Effector CD8-positive, alpha-beta T cell (primary cell): ENCODE measurements at regions not wholly inside any gene's neighbourhood (a gene's known extent, or its start where the extent isn't known, plus 50 kb on each side); places are given as distances from the start of the nearest gene placed in this dataset.

Experiments
- DNase-seq: peaks from one replicate; lab custom pipeline; 2025; lab: John Stamatoyannopoulos, UW

DNA sequence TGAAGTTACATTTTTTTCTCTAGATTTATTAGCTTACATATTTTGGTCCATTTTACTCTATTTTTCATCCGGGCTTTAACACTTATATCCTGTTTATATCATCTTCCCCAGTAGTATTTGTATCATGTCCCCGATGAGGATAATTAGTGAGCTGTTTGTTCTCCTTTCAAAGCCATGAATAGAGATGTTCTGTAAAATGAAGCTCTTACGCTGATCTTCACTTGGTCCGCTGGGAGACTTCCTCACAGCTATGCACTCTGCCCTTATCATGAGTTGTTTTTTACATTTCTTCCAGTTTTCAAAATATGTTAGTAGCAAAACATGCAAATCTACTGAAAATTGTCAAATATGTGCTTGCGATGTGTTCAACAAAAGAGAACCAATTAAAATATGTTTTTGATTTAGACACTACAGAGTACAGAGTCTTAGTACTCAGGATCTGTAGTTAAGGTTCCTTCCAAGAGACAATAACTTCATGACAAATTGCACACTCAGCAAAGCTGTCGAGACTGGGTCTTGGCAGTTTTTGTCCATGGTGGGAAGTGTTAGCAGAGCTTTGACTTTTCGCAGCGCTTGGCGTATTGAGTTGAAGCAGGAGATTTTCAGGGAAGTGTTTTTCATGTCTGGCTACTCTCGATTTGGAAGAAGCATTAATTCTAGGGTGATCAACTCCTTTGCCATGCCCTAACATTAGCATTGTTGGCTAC, 292.0 kb upstream of the ADAMTS5 start:
- DNase-seq = no peak

DNA sequence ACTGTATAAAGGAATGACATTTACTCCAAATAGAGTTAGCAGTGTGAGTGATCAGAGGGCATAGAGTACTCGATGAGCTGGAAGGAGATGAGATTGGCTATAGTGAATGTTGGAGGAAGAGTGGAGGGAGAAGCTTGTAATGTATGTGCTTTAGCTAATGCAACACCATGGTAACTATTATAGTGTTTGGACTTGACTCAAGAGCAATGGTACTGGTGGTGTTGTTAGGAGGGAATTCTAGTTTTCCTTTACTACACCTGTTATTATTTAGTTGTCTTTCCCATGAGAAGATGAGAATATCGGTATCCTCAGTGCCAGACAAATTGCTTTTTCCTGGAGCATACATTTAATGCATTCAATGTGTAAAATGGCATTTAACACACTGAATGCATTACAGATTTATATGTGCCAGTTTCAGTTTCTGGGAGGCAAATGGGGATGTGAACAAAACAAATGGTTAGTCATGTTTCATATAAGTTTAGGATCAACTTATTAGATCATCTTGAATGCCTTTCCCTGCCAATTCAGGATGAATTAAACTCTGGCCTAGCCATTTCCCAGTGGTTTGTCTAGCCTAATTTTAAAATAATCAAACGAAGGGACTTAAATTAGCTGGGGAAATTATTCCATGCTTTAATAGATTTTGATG, 291.1 kb upstream of the ADAMTS5 start:
- DNase-seq = no peak

DNA sequence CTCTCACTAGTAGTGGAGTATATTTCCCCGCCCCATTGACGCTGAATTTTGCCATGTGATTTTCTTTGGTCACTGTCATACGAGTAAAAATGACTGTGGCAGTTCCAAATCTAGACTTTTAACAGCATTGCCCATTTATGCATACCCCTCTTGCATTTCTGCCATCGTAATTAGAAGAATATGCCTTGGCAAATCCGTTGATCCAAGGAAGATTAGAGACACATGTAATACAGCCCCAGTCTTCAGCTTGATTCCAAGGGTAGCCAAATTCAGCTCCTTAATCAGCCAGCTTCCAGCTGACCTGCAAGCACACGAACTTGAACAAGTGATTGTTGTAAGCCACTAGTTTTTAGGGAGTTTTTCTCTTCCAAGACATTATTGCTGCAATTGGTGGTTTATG, 290.3 kb upstream of the ADAMTS5 start:
- no peak for DNase-seq

DNA sequence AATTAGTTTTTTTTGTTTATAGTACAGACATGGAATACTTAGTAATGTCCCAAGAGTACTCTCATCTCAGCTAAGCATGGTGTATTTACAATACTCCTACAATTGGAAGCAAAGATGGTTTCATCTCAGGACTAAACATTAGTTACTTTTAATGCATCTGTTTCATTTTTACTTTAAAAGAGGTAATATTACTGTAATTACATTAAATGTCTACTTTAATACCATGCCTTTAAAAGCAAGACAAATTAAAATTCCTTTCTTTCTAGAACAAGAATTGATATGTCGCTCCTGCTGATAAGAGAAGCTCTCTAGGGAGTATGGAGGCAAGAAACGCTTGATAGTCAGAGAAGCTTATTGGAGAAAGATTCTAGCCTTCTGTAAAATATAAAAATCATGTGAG, 284.9 kb upstream of the ADAMTS5 start:
- DNase-seq = no peak

DNA sequence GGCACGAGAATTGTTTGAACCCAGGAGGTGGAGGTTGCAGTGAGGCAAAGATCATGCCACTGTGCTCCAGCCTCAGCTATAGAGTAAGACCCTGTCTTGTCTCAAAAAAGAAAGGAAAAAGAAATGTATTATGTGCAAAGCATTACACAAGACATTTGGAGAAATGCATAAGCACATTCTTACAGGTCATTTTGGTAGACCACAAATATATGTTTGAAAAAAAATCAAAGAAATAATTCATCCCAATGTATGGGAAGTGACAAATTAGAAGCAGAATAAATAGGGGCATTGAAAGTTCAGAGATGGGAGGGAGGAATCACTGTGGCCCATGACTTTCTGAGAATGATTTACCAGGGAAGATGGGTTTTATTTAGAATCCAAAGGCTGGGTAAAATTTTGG, 283.5 kb upstream of the ADAMTS5 start:
- no peak for DNase-seq

DNA sequence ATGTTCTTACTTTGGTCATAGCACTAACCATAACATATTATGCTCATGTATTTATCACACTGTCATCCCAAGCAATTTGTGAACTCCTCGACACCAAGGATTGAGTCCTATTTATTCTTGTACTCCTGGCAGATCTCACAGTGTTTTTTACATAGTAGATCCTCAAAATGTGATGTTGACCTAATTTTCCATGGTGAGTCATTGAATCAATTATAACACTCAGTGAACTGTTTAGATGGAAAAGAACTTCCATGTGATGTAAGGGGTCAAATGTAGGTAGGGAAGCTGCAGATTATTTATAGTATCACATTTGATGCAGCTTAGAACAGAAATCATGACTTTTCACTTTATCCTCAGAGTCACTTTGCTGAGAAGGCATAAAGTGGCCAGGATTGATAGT, 281.9 kb upstream of the ADAMTS5 start:
- no peak for DNase-seq

DNA sequence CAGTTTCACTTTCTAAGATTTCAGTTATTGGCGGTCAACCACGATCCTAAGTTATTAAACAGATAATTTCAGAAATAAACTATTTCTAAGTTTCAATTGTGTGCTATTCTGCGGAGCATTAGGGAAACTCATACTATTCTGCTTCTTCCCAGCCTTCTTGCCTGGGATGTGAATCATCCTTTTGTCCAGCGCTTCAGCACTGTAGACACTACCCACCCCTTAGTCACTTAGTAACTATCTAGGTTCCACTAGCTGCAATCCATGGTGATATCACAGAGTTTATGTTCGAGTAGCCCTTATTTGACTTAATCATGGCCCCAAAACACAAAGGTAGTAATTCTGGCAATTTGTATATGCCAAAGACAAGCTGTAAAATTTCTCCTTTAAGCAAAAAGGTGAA, 279.9 kb upstream of the ADAMTS5 start:
- DNase-seq = no peak

DNA sequence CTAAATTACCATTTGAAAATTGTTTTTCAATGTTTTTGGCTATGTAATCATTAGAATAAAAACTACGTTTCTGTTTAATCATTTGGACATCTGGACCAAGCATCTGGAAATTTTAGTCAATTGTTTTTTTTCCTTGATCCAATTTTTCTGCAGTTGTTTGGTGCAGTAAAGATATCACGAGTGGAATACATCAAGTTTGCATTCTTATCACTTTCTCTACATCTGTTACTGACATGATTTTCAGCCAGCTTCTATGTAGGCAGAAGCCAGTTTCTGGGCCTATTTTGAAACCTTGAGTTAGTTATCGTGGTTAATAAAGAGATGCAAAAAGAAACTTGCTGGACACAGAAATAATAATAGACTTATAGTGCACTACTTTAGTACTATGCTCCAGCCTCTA, 277.9 kb upstream of the ADAMTS5 start:
- DNase-seq = no peak

DNA sequence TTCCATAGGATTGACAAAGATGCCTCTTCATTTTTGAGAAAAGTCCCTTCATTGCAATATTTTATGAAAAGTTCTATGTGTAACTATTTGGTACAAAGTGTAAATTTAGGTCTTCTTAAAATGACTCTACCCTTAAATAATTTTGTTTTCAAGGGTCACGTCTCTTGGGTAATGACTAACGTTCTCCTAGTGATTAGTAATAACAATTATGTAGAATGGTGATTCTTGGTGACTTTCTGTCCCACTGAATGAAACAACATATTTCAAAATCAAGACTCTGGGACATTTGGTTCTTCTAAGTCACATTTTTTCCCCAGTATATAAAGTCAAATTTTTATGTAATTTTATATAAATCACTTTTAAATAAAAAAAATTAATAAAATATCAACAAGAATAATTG, 277.5 kb upstream of the ADAMTS5 start:
- no peak for DNase-seq

DNA sequence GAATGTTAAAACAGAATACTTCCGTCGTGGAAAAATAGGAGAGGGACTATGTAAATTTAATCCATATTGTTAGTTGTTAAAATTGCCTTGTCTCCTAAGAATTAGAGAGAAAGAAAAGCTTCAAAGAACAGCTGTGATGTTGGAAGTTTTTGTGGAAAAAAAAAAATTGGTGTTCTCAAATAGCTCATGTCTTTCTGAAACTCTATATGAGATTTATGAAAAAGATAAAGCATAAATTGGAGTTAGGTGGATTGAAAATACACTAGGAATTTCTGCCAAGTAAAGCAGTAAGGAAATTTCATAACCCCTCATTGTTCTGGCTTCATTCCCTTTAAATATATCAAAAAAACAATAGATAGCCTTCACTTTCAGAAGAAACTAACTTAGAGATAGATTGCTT, 274.0 kb upstream of the ADAMTS5 start:
- no peak for DNase-seq

DNA sequence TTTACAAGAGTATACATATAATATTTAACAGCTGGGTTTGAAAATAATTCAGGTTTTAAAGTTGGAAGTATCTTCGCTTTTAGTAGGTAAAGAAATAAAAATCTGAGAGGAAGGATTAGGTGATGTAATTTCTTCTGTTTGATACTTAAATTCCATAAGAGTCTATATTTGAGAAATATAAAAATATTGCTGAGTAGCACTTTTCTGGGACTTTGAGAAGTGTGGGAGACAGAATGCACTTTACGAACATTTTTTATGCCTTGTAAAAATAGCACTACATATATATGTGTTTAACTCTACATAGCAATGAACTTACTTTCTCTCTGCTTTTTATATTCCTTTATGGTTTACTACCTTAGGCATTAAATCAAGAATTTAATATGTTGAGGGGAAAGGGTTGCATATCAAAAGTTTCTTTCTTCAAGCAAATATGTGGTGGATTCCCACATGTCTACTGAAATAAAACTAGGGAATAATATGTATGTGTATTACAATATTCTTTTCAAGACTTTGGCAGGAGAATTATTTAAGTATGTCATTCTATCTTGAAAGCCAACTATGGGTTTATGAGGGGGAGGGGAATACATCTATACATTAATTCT, 266.7 kb upstream of the ADAMTS5 start:
- DNase-seq = no peak

DNA sequence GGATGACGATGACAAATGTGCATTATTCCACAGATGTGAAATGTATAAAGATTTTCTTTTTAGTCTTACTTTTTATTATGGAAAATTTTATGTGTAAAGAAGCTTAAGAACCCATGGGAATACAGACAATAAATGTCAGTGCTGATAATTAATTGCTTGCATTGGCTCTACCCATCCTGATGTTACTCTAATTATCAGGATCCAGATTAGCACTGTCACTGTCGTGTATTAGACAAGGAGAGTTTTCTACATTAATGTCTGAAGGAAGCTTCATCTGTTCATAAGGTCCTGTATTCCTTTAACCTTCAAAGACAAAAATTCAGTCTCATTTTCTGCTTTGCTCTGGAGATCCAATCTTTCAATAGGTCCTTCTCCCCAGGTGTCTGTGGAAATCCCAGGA, 259.1 kb upstream of the ADAMTS5 start:
- no peak for DNase-seq

DNA sequence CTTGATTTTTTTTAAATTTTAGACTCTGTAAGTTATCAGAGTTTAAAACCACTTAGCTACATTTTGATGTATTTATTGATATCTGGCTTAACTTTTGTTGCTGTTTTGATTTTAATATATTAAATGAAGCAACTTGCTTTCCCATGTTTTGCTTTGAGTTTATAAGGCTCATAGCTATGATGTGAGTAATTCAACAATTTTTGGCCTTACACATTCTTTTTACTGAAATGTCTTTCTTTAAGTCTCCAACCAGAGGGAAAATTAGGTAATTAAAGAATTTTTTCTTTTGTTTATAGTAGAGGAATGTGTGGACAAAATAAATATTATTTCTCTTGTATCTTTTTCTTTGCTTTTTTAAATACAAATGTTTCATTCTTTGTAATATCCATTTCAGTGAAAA, 258.3 kb upstream of the ADAMTS5 start:
- DNase-seq = no peak

DNA sequence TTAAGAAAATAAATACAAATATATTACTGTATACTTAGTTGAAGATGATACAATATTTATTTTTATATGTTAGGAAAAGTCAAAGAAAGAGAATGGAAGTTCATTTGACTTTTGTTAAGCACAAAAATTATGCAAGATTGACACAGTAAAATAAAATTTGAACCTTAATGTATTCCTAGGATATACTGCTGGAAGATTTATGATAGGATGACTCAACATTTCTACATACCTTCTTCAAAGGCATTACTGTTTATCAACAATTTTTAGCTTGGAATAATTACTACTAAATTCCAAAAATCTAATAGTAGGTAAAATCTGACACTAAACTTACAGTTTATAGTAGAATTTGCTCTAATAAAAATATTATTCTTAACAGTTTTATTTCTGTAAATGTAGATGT, 257.3 kb upstream of the ADAMTS5 start:
- DNase-seq = no peak

DNA sequence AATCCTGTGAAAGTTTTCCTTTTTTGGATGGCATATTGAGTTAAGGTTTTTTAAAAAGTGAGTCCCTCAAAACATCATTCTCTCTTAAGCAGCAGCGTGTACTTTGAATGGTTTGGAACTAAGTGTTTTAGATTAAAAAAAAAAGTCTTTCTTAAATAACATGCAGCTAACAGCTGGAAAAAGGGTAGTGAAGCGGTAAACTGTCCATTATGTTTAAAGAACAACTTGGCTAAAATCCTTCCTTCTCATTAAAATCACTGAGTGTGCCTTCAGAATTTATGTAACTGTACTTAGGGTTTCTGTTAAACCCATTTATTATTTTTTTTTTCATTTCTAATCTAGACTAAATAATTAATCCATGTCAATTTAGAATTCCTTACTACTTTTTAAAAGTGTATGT, 254.2 kb upstream of the ADAMTS5 start:
- DNase-seq = no peak

DNA sequence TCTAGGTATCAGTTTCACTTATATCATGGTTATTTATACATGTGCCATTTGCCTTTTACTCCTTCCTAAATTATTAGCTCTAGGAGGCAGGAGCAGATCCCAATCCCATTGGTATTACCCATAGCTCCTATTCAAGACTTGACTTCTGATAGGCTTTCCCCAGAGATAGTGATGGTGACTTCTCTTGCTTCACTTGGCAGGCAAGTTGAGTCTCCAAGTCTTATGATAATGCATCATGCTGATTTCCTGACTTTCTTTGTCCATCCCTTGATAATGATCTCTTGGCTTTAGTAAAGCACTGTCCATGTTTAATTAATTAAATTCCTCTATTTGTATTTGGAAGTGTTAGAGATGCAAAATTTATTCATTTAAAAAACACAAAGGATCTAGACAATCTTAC, 253.5 kb upstream of the ADAMTS5 start:
- DNase-seq = no peak

DNA sequence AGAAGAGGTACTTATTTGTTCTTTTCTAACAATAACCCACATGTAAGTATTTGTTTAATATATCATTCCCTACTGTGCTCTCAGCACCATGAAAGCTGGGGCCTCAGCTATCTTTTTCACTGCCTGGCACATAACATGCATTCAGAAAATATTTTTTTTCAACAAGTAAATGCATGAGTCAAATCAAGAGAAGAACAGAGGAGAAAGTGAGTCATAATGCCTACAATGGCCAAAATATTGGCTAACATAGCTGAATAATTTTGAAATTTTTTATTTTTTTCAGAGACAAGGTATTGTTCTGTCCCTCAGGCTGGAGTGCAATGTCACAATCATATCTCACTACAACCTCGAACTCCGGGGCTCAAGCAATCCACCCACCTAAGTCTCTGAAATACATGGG, 252.2 kb upstream of the ADAMTS5 start:
- DNase-seq = no peak

DNA sequence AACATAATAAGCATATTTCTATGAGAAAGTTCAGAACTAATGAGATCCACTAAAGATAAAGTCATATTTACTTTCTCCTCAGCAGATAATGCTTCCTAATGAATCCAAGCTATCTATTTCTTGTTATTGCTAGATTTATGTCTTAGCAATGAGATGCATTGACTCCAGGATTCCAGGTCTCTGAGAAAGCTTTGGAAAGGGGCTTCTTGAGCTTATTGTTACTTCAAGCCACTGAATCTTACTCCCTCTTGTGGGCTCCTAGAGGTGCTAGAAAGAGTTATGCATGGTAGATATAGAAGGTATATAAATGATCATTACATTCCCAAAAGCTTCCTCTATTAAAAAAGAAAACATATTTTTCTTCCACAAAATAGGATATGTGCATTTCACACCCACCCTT, 246.4 kb upstream of the ADAMTS5 start:
- no peak for DNase-seq

DNA sequence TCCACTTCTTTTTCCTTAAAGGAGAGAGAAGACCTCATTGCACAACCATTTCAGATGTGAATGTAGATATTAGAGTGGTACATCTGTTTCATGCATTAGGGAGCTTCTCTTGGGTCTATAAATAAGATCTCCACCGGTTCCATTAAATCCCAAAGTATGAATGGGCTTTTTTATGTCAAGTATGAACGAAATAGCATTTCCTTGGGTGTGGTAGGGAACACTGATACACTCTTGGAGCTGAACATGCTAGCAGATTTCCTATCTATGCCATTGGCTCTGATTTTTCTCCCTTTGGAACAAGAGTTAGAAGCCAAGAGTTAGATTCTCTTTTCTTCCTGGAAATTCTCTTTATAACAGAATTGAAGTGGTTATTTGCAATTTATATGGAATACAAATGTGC, 245.6 kb upstream of the ADAMTS5 start:
- DNase-seq = no peak

DNA sequence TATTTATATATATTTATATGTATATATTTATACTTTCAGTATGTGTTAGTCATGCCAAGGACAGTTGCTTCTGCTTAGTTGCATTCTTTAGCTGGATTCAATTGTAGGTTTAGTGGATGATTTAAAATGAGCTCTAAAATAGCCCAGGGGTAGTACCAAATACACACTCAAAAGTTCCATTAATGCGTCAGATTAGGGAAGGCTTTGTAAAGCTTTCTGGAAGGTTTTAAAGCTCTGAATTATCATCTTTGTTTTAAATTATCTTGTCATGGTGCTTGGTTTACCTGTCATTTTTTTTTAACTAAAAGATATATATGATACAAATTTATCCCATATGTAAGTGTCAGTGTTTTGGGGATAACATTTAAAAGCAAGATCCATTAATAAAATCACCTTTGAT, 242.7 kb upstream of the ADAMTS5 start:
- no peak for DNase-seq

DNA sequence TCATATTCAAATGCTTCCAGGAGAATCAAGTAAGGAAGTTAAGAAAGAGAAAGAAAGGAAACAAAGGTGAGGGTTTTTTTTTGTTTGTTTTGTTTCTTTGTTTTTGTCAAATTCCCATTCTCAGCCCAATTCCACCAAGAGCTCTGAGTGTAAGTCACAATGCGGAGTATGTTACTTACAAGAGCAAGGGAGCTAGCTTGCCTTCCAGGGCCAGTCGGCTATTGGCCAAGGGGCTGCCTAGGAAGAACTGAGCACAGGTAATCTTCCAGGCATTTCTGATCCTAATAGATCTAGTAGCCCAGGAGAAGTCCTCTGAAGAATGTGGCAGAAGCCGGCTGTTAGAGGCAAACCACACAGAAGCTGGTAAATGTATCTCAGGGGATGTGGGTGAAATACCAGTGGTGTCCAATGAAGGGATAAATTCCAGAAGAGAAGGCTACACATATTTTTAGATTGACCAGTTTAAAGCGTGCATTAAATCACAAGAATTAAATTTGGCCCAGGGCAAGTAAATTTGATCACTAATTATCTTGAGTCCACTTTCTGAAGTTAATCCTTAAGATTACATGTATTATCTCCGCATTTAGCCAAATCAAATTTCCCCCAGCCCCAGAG, 239.6 kb upstream of the ADAMTS5 start:
- no peak for DNase-seq

DNA sequence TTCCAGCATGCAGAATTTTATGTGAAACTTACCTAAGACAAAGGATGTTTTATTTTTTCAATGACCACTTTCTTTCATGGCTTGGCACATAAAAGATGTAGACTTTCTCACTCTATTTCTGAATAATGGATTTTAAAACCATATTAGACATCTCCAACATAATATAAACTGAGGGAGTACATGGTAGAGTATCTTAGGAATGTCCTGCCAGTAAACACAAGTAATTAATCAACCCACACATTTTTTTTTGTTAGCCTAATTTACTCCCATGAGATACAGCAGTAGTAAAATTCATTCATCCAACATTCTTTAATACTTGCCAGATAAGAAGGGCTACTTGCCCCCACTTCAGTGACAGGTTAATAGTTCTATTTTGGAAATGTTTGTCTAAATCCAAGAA, 235.4 kb upstream of the ADAMTS5 start:
- DNase-seq = no peak

DNA sequence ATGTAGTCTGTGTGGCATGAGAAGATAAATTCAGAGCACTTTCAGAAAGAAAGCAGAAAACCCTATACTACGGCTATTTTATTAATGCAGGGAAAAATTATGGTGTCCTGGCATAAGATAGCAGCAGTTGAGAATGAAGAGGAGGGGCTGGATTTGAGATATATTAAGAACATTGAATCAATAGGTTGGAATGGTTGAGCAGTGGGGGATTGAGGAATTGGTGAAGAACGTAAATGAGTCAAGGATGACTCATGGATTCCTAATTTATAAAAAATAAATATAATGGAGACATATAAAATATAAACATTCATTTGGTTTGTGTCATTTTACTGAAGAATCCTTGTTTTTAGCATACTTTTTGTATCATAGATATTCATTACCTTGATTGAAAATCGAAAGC, 234.3 kb upstream of the ADAMTS5 start:
- no peak for DNase-seq
